ENCODE measurements at regions not wholly inside any gene's neighbourhood (a gene's known extent, or its start where the extent isn't known, plus 50 kb on each side); places are given as distances from the start of the nearest gene placed in this dataset.

GRCh38 chr1:221892301-221892830 lies 150.5 kb upstream of the DUSP10 start:
- Histone ChIP-seq H3K9ac (ENCODE audit: extremely low read depth, low read length, poor library complexity, severe bottlenecking) (no peak overlapping the region), H3K36me3 (ENCODE audit: control insufficient read depth, insufficient read depth, low read length) (no peaks in the 10 kb centered on the region)

GRCh38 chr1:221891708-221892107 lies 149.8 kb upstream of the DUSP10 start:
- no peak overlapping the region for H3K9ac ChIP-seq (ENCODE audit: extremely low read depth, low read length, poor library complexity, severe bottlenecking)
- no peak overlapping the region for H3K4me3 ChIP-seq (ENCODE audit: low read length)
- Mint-ChIP-seq H3K4me1 (peaks cover 13% of the 10 kb centered on the region), H3K27ac (no peak overlapping the region), H3K36me3 (ENCODE audit: low read depth) (no peaks in the 10 kb centered on the region), H3K9me3 (peaks cover 3% of the 10 kb centered on the region), H3K4me3 (no peak overlapping the region), H3K27me3 (ENCODE audit: insufficient read depth) (no peaks in the 10 kb centered on the region)
- TF ChIP-seq CTCF (conservative IDR thresholded peaks at IDR 0.05) = no peak
- H3K36me3 ChIP-seq (ENCODE audit: control insufficient read depth, insufficient read depth, low read length) = no peaks in the 10 kb centered on the region
- H3K4me1 ChIP-seq (ENCODE audit: control insufficient read depth, insufficient read depth, low read length) = peaks cover 5% of the 10 kb centered on the region
- WGBS, 2 experiments (ENCODE audit: insufficient coverage in 1 of 2, insufficient read length in 1 of 2) = 80 to 95% methylated on average over 1 of the region's 1 CpG
- no peak for DNase-seq
- H3K27ac ChIP-seq (ENCODE audit: low read depth, low read length) = no peak overlapping the region
- no peaks in the 10 kb centered on the region for H3K27me3 ChIP-seq (ENCODE audit: control insufficient read depth, insufficient read depth, low read length, poor library complexity, severe bottlenecking)
- H3K9me3 ChIP-seq (ENCODE audit: control insufficient read depth, low read length) = no peaks in the 10 kb centered on the region

More at GRCh38 chr1:221892301-221892830, 150.5 kb upstream of the DUSP10 start:
- H3K9me3 Mint-ChIP-seq = peaks cover 3% of the 10 kb centered on the region
- no peak overlapping the region for H3K4me3 Mint-ChIP-seq
- Histone ChIP-seq H3K4me1 (ENCODE audit: control insufficient read depth, insufficient read depth, low read length) (no peaks in the 10 kb centered on the region), H3K9me3 (ENCODE audit: control insufficient read depth, low read length) (no peaks in the 10 kb centered on the region), H3K4me3 (ENCODE audit: low read length) (no peak overlapping the region), H3K27ac (ENCODE audit: low read depth, low read length) (no peak overlapping the region), H3K27me3 (ENCODE audit: control insufficient read depth, insufficient read depth, low read length, poor library complexity, severe bottlenecking) (no peaks in the 10 kb centered on the region)
- 91% methylated on average over 1 of the region's 1 CpG; no CpG with 5 or more reads in 1 of the 2 experiments for WGBS, 2 experiments (ENCODE audit: insufficient coverage in 1 of 2, insufficient read length in 1 of 2)
- no peaks in the 10 kb centered on the region for H3K27me3 Mint-ChIP-seq (ENCODE audit: insufficient read depth)
- TF ChIP-seq CTCF (conservative IDR thresholded peaks at IDR 0.05) = no peak
- peaks cover 9% of the 10 kb centered on the region for H3K4me1 Mint-ChIP-seq
- no peak for DNase-seq
- no peaks in the 10 kb centered on the region for H3K36me3 Mint-ChIP-seq (ENCODE audit: low read depth)
- no peak overlapping the region for H3K27ac Mint-ChIP-seq

- peaks cover 15% of the 10 kb centered on the region for H3K4me1 Mint-ChIP-seq
- WGBS, 2 experiments (ENCODE audit: insufficient coverage in 1 of 2, insufficient read length in 1 of 2) = 94 to 95% methylated on average over 4 to 5 of the region's 5 CpGs
Observed at GRCh38 chr1:221888801-221889200, 146.9 kb upstream of the DUSP10 start.

More at GRCh38 chr1:221888801-221889200, 146.9 kb upstream of the DUSP10 start:
- no peaks in the 10 kb centered on the region for H3K36me3 ChIP-seq (ENCODE audit: control insufficient read depth, insufficient read depth, low read length)
- no peak overlapping the region for H3K4me3 ChIP-seq (ENCODE audit: low read length)
- H3K4me3 Mint-ChIP-seq = no peak overlapping the region
- peaks cover 5% of the 10 kb centered on the region for H3K4me1 ChIP-seq (ENCODE audit: control insufficient read depth, insufficient read depth, low read length)
- TF ChIP-seq CTCF (conservative IDR thresholded peaks at IDR 0.05) = no peak
- H3K27me3 ChIP-seq (ENCODE audit: control insufficient read depth, insufficient read depth, low read length, poor library complexity, severe bottlenecking) = no peaks in the 10 kb centered on the region
- peaks cover 3% of the 10 kb centered on the region for H3K9me3 Mint-ChIP-seq
- no peak overlapping the region for H3K27ac ChIP-seq (ENCODE audit: low read depth, low read length)
- no peak for DNase-seq
- H3K27me3 Mint-ChIP-seq (ENCODE audit: insufficient read depth) = no peaks in the 10 kb centered on the region
- H3K9me3 ChIP-seq (ENCODE audit: control insufficient read depth, low read length) = no peaks in the 10 kb centered on the region
- H3K9ac ChIP-seq (ENCODE audit: extremely low read depth, low read length, poor library complexity, severe bottlenecking) = no peak overlapping the region
- no peaks in the 10 kb centered on the region for H3K36me3 Mint-ChIP-seq (ENCODE audit: low read depth)
- H3K27ac Mint-ChIP-seq = no peak overlapping the region
